HG03103 (cell line): ENCODE measurements at regions not wholly inside any gene's neighbourhood (a gene's known extent, or its start where the extent isn't known, plus 50 kb on each side); places are given as distances from the start of the nearest gene placed in this dataset.

Experiments
- ATAC-seq: cut with Tn5 transposase; IDR thresholded peaks from one replicate; pipeline ENCODE4 v1.9.1; 2021; ENCODE audit warnings: low read depth; ENCODE audit not compliant: unreplicated experiment

DNA sequence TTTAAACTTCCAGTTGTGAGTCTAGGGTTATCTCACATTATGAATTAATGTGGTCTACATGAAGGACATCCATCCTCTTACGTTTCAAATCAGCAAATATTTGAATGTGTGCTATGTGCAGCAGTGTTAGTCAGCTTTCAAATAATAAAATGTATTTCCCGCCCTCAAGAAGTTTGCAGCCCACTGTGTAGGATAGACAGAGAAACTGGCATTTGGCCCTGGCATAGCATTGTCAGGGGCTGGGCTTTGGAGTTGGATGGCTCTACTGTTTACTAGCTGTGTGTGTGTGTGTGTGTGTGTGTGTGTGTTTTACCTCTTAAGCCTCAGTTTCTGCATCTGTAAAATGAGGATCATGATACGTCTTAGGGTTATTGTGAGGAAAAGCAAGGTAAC, 400.5 kb upstream of the C2CD4B start:
- ATAC-seq, result no peak

DNA sequence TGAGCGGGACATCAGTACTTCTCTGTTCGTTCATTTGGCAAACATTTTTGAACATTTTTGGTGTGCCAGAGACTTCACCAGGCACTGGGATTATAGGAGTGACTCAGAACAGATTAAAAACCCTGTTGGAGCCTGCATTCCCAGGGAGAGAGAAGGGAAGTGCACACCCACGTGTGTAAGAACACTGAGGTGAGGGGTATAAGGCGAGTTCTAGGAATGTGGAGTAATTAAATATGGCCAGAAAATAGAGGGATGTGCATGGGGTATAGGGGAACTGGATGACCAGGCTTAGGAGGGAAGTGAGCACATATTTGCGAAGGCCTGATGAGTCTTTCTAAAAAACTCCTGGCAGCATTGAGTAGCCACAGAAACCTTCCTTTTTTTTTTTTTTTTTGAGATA, 401.2 kb upstream of the C2CD4B start:
- no peak for ATAC-seq

DNA sequence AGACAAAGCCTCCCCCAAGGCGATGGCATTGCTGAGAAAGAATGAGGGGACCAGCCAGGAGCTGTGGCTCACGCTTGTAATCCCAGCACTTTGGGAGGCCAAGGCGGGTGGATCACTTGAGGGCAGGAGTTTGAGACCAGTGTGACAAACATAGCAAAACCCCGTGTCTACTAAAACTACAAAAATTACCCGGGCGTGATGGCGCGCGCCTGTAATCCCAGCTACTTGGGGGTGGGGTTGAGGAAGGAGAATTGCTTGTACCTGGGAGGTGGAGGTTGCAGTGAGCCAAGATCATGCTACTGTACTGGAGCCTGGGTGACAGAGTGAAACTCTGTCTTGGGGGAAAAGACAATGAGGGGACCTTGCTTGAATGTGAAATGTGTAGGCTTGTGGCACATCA, 402.4 kb upstream of the C2CD4B start:
- no peak for ATAC-seq

DNA sequence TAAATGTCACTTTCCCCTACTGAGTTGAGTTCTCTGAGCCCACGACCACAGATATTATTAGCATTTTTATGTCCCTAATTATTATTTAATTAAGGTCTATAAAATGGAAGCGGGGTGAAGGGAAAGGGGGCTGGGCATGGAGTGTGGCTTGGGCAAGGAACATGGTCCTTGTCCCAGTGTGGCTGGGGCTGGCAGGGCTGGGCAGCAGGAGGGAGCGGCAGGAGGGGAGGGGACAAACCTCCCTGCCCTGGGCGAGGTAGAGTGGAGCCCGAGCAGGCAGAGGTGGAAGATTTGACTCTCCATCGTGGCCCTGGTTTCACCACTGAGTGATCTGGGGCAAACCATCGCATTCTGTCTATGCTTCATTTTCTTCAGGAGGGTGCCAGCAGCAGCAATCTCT, 402.9 kb upstream of the C2CD4B start:
- ATAC-seq, result no peak

DNA sequence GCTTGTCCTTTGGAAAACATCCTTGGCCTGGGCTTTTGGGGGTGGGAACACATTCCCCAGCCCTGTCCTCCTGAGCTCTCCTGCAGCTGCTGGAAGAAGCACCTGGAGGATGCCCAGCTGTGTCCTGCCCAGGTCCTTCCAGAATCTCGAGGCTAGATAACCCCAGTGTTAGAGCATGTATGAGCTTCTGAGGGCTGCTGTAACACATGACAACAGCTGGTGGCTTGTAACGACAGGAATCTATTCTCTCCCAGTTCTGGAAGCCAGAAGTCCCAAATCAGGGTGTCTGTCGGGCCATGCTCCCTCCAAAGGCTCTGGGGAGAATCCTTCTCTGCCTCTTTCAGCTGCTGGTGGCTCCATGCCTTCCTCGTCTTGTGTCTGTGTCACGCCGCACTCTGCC, 403.6 kb upstream of the C2CD4B start:
- ATAC-seq, result no peak

DNA sequence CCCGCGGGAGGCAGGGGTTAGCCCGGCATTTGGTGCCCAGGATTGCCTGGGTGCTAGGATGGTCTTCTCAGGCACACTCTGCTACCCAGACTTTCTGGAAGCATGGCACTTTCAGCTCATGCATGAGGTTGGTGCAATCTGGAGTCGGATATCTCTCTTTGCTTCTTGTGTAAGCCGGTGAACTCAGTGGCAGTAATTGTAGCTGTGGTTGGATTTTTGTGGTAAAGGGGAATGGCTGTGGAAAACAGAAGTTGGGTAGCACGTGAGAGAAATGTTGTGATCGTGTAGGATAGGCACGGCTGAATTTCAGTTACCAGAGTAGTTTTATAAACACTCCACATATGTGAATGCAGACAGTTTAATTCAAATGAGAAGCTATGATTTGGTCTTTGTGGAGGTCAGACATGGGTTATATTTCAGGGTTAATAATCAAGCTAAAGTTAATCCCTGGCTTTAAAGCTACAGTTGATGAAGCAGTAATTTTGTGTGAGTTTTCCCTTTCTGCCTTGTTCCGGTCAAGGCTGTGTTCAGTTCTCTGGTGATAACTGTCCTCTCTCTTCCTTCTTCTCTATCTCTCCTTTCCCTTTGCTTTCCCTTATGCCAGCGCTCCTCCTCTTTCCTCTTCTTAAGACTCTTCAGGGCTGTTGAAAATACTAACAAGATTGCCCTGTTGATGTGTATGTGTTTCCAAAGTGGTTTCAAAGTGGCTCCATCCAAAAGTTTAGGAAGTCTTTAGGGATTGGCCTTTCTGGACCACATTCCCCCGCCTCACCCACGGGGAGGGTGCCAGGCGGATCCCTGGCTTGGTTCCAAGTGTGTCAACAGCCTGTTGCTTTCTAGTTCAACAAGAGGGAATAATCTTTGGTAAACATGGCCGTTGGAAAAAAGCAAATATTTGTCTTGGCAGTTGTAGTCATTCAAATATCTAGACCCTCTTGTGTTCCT, 404.6 kb upstream of the C2CD4B start:
- no peak for ATAC-seq

DNA sequence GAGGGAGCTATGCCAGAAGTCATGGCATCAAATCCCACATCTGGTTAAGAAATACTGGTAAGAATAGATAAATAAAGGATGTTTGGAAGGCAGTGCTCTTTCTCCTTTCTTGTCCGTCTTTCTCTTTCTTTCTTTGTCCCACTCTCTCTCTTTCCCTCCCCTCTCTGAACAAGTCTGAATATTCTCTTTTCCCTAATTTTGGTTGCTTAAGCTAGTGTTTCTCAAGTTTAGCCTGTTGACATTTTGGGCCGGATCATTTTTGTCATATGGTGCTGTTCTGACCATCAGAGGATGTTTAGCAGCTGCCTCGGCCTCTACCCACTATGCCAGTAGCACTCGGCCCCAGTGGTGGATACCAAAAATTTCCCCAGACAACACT, 405.3 kb upstream of the C2CD4B start:
- no peak for ATAC-seq

DNA sequence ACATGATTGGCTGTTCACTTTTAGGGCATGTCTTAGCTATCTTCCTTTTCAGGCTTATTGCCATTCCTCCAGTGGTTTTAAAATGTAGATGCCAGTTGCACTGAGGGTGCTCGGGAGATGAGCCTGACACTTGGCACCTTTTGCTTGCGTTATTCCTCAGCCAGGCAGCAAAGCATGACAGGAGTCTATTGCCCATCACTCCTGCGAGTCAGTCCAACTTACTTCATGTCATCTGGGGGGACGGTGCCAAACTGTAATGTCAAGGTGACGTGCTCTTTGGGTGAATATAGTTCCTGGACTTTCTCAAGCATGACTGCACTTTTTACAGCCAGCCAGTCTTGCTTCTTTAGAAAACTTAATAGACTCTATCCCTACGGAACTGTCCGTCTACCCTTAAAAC, 406.0 kb upstream of the C2CD4B start:
- ATAC-seq, result no peak

DNA sequence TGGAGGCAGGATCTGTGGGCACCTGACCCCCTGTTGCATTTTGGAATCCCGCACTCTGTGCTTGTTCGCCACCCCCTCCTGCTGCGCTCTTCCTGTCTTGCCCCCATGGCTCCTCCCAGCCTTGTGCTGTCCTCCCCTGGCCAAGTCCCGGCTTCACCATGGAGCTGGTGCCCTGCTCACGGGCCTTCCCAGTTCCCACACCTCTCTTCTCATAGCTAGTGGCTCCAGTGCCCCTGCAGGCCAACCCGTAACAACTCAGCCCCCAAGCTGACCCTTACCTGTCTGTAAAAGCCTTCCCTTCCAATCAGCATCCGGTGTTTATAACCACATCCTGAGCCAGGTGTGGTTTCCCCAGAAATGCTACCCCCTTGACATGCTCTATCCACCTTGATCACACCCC, 407.7 kb upstream of the C2CD4B start:
- no peak for ATAC-seq

DNA sequence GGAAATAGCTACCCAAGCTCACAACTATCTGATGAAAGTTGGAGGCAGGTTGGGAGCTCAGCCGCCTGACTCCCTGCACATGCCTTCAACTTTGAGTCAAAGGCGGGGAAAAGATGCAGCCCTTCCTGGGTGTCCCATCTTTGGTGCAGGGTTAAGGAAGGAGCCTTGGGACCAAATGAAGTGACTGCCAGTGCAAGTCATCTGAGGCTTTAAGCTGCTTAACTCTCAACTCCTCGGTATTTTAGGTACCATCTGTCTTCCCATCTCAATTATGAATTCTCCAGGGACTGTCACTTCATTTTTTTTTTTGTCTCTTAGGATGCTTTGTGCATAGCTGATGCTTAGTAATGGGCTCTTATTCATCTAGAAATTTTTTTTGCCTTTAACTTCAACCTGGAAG, 408.8 kb upstream of the C2CD4B start:
- no peak for ATAC-seq

DNA sequence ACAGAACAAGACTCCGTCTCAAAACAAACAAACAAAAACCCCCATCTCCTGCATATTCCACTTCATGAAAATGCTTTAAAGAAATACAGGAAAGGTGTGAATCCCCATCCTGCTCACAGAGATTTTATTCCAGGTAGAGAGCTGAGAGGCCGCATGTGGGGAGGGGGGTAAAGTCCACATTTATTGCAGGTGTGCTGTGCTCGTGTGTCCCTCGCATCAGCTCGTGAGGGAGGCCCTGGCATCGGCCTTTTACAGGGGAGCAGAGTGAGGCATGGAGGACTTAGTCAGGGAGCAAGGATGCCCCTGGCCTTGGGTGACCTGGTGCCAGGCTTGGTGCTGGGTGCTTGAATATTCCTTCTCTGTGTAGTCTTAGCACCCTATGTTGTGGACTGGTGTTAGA, 413.5 kb upstream of the C2CD4B start:
- ATAC-seq, result no peak

DNA sequence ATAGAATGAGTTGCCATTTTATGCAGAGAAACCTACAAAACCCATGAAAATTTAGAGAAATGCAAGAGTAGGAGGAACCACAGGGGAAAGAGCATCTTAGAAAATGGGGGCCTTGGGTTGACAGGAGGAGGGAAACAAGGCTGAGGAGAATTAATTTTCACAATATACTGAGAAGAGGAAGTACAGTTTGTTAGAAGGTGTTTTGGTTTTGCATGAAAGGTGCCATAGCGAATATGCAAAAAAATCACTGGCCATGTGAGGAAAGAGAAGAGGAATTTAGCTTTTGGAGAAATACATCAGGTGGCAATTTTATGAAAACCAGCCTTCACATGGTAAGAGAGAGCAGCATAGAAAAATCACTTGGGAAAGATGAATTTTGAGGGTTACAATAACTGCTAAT, 413.9 kb upstream of the C2CD4B start:
- ATAC-seq, result no peak

DNA sequence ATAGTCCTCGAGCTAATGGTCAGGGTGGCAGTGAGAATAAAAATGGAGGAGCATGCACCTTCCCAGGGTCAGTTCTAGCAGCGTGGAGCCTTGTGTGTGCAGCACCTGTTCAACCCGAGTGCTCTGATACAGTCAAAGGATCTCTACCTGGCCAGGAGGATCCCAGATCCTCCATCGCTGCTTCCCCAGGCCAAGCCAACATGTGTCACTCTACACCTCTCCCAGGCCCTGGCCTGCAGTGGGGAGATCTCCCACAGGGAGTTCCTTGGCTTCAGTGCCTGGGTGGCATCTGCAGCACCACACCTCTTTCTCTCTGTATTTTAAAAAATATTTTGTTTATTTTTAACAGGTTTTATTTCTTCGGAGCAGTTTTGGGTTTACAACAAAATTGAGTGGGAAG, 414.8 kb upstream of the C2CD4B start:
- ATAC-seq, result no peak

DNA sequence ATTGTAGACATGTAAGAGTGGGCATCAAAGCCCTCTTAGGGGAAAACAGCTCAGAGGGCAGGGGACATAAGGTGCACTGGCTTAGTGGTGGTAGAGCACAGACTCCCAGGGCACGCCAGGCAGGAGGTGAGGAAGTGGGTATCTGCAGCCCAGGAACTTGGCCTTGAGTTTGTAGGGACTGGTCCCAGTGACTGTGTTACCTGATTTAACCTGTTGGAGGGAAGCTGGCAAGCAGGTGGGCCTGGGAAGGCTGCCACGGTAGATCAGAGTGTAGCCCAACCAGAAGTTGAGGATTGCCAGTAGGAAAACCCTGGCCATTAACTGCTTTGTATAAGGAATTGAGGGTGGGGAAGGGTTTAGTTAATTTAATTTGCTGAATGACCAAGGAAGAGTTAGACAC, 417.5 kb upstream of the C2CD4B start:
- no peak for ATAC-seq

DNA sequence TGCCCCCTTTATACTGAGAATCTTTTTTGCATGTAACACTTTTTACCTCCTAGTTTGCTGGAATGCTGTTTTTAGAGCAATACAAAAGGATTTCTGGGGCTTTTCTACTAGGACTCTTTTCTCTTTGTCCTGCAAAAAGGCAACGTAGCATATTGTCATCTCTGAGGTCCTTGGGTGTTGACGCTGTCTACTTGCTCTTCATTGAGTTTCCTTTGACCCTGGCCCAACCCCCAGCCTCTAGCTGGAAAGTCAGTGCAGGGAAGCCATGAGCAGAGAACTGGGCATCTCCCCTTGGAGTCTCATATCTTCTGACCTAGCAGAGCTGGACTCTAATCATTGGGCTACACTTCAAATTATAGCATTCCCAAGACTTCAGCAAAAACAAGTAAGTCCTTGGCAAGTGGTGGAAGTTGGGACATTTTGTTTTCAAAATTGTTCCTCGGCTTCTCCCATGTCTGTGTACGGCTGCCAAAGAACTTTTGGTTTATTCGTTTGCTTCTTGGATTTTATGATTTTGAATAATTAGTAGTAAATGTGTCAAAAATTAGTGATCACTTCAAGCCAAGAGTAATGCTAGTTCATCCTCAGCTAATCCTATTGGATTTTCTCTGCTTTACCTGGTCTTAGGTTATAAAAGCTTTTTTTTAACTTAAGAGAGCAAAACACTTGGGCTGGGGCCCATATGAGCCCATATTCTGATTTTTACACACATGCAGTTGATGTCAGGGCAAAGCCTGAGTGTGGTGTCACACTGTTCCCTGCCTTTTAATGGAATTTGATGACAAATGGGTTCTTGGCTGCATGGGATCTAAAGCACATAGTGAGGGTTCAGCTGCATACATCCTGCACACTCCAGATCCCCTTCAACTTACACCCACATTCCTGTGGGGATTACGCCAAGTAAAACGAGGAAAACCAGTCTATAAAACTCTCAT, 419.5 kb upstream of the C2CD4B start:
- ATAC-seq, result no peak

DNA sequence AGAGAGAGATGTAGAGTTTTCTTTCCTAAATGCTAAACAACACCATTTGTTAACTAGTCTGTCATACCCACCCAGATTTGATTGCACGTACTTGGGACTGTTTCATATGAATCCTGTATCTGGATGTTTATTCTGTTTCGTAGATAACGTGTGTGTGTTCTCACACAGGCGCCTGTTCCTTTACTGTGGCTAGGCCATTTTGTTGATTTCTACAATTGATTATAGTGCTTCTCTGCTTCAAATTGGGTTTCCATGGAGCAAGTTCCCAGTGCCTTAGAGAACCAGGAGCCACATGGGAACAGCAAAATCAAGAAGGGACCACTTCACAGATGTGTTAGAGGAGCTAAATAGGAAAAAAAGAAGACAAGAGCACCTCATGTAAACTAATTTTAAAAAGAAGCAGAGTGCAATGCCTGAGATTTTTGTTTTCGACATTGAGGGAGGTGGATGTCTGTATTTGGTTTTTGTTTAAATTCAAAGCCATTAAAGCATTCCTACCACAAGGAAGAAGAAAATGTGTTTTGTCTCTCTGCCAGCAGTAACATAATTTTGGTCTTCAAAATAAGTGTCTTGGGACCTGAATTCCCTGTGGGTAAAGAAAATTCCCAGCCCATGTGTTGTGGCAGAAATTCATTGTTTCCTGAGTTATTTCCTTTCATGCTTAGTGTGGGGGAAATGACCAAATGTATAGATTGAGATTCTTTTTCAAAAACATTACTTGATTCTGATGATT, 424.0 kb upstream of the C2CD4B start:
- no peak for ATAC-seq

DNA sequence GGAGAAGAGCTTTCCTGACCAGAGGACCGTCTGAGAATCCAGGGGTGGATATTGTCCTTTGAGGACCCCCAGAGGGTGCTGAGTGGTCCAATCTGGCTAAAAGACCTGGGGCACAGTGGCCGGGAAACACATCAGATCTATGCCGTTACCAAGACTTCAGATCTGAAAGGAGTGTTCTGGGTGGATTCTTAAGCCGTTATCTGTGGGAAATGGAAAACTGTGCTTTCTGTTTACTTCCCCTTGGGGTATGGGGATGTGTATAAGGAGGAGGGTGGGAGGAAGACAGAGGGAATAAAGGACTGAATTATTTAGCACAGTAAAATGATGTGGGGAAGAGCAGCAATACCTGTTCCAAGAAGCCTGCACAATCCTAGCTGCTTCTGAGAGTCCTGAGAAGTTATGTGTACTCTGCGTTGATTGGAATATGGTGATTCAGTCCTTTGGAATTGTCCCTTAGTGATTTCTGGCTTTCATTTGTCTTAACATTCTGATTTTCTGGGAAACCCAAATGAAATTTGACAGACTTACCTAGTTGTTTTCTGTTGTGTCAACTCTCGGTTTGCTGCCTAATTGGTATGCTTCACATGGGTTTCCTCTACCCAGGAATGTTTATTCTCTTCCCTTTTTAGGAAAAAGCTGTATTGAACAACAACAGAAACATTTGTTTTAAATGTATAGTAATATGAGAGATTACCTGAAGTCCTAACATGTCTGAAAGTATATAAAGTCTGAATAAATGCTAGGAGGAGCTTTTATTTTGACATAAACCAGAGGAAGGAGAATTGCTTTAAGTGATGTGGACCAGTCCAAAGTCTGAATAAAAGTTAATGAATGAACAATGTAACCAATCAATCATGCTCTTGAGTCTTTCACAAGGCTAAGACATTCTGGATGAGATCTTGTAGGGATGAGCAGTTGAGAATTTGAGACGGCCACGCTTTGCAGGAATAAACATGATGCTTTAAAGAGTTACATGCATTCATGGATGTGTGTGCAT, 427.1 kb upstream of the C2CD4B start:
- no peak for ATAC-seq

DNA sequence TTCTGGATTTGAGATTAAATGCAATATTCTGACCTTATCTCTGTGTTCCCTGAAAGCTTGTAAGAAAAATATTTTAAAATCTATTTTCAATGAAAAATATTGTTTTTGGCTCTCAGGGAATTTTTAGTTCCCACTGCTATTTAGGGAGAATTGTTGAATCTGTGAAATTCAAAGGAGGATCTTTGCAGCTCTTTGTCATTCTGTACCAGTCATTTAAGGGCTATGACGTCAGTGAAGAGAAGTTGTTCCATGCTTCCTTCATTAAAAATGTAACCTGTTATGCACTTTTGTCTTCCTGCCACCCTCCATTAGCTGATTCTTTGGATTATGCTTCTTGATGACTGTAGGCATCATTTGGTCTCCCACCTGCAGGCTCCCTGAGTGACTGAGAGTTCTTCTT, 427.8 kb upstream of the C2CD4B start:
- ATAC-seq, result no peak

DNA sequence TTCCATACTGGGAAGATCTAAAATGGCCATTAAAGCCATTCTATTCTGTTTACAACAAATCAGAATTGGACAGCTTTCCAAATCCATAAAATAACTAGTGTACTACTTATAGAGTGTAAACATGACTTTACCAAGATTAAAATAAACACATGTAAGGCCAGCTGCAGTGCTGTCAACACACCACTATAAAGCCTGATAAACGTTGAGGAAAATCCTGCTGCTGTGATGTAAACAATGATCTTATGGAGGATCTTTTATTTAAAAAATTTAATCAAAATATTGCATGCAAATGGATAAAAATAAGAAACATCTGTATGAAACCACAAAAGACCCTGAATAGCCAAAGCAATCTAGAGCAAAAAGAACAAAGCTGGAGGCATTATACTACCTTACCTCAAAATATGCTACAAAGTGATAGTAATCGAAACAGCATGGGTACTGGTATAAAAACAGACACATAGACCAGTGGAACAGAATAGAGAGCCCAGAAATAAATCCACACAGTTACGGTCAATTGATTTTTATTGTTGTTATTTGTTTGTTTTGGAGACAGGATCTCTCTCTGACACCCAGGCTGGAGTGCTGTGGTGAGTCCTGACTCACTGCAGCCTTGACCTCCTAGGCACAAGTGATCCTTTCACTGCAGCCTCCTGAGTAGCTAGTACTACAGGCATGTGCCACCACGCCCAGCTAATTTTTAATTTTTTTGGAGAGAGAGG, 428.8 kb upstream of the C2CD4B start:
- no peak for ATAC-seq
